ENCODE measurements at regions not wholly inside any gene's neighbourhood (a gene's known extent, or its start where the extent isn't known, plus 50 kb on each side); places are given as distances from the start of the nearest gene placed in this dataset.

GRCh38 chrX:51437521-51437920 lies 58.9 kb downstream of the NUDT11 start:
- H3K27me3 ChIP-seq (ENCODE audit: insufficient read depth, low read depth, severe bottlenecking): peaks cover 14% of the 10 kb centered on the region
- no peak overlapping the region for H3K4me3 ChIP-seq (ENCODE audit: low read depth, low read length)

GRCh38 chrX:51435101-51435500 lies 61.3 kb downstream of the NUDT11 start:
- H3K36me3 ChIP-seq: no peaks in the 10 kb centered on the region
- TF ChIP-seq, protein P1, sequence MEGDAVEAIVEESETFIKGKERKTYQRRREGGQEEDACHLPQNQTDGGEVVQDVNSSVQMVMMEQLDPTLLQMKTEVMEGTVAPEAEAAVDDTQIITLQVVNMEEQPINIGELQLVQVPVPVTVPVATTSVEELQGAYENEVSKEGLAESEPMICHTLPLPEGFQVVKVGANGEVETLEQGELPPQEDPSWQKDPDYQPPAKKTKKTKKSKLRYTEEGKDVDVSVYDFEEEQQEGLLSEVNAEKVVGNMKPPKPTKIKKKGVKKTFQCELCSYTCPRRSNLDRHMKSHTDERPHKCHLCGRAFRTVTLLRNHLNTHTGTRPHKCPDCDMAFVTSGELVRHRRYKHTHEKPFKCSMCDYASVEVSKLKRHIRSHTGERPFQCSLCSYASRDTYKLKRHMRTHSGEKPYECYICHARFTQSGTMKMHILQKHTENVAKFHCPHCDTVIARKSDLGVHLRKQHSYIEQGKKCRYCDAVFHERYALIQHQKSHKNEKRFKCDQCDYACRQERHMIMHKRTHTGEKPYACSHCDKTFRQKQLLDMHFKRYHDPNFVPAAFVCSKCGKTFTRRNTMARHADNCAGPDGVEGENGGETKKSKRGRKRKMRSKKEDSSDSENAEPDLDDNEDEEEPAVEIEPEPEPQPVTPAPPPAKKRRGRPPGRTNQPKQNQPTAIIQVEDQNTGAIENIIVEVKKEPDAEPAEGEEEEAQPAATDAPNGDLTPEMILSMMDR (IDR thresholded peaks at IDR 0.05; ENCODE audit: low read depth, low read length): no peak

More at GRCh38 chrX:51437521-51437920, 58.9 kb downstream of the NUDT11 start:
- H3K36me3 ChIP-seq: no peaks in the 10 kb centered on the region
- H3K27ac ChIP-seq: no peak overlapping the region
- TF ChIP-seq, protein P1 (IDR thresholded peaks at IDR 0.05; ENCODE audit: low read depth, low read length): no peak
- DNase-seq: no peak
- H3K9me3 ChIP-seq (ENCODE audit: severe bottlenecking): no peaks in the 10 kb centered on the region

DNA sequence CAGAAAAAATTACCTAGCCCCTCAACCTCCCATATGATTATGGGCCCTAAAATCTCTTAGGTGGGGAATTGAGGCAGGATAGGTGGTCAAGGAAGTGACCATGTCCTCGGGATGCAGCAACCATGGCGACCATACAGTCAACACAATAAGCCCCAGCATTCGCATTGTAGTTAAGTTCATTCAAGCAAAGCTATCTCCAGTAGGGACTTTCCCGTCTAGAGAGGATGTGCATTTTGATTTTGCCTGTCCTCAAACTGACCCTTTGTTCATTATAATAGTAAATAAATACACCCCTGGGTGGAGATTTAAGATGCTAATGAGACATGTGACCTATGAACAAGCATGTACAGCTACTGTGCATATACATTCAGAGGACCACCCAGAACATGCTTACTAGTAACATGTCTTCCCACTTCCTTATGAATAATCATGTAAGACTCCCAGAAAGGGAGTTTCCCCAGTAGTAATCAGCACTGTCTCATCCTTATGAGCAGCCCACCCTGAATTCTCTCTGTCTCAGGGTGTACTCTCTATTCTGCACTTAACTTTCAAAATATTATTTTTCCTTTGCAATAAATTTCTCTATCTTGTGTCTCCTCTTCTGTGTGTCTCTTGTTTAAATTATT lies 74.3 kb downstream of the NUDT11 start:
- H3K27ac ChIP-seq: no peak overlapping the region
- H3K27me3 ChIP-seq (ENCODE audit: insufficient read depth, low read depth, severe bottlenecking): peaks cover 10% of the 10 kb centered on the region
- H3K36me3 ChIP-seq: no peaks in the 10 kb centered on the region
- H3K9me3 ChIP-seq (ENCODE audit: severe bottlenecking): no peaks in the 10 kb centered on the region
- no peak overlapping the region for H3K4me3 ChIP-seq (ENCODE audit: low read depth, low read length)
- no peak for DNase-seq
- TF ChIP-seq, protein P1 (IDR thresholded peaks at IDR 0.05; ENCODE audit: low read depth, low read length): no peak

More at GRCh38 chrX:51435101-51435500, 61.3 kb downstream of the NUDT11 start:
- peaks cover 14% of the 10 kb centered on the region for H3K27me3 ChIP-seq (ENCODE audit: insufficient read depth, low read depth, severe bottlenecking)
- no peaks in the 10 kb centered on the region for H3K9me3 ChIP-seq (ENCODE audit: severe bottlenecking)
- H3K4me3 ChIP-seq (ENCODE audit: low read depth, low read length): no peak overlapping the region
- no peak overlapping the region for H3K27ac ChIP-seq
- no peak for DNase-seq

- Histone ChIP-seq H3K9me3 (ENCODE audit: severe bottlenecking) (no peaks in the 10 kb centered on the region), H3K27me3 (ENCODE audit: insufficient read depth, low read depth, severe bottlenecking) (peaks cover 15% of the 10 kb centered on the region), H3K4me3 (ENCODE audit: low read depth, low read length) (no peak overlapping the region), H3K27ac (no peak overlapping the region), H3K36me3 (no peaks in the 10 kb centered on the region)
- DNase-seq: peak; percentile 7
- TF ChIP-seq, protein P1 (IDR thresholded peaks at IDR 0.05; ENCODE audit: low read depth, low read length): peak; percentile 65; the same call in 1 of the 2 replicates
Measured at GRCh38 chrX:51420610-51421009, 75.8 kb downstream of the NUDT11 start.

- Histone ChIP-seq H3K27ac (no peak overlapping the region), H3K36me3 (no peaks in the 10 kb centered on the region), H3K27me3 (ENCODE audit: insufficient read depth, low read depth, severe bottlenecking) (peaks cover 49% of the 10 kb centered on the region), H3K9me3 (ENCODE audit: severe bottlenecking) (peaks cover 2% of the 10 kb centered on the region), H3K4me3 (ENCODE audit: low read depth, low read length) (no peak overlapping the region)
- no peak for DNase-seq
- TF ChIP-seq, protein P1 (IDR thresholded peaks at IDR 0.05; ENCODE audit: low read depth, low read length): no peak
Measured at GRCh38 chrX:51408462-51408861, 75.8 kb downstream of the NUDT10 start.

Data from WERI-Rb-1 (cell line).